ENCODE measurements at regions not wholly inside any gene's neighbourhood (a gene's known extent, or its start where the extent isn't known, plus 50 kb on each side); places are given as distances from the start of the nearest gene placed in this dataset.

DNA sequence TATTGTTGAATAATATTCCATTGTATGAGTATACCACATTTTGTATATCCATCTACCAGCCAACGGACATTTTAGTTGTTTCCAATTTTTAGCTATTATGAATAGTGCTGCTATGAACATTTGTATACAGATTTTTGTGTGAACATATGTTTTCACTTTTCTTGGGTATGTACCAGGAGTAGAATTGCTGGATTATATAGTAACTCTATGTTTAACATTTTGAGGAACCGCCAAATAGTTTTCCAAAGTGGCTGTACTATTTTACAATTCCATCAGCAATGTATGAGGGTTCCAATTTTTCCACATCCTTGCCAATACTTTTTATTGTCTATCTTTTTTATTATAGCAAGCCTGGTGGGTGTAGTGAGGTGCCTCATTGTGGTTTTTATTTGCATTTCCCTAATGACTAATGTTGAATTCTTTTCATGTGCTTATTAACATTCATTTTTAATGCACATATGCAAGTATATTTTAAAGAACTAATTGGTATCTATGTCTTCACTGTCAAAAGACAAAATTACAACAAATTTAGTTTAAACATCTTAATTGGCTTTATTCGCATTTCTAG is 77.5 kb upstream of the PIAS1 start:
- Mint-ChIP-seq H3K27ac (no peak overlapping the region), H3K36me3 (no peaks in the 10 kb centered on the region), H3K4me1 (no peaks in the 10 kb centered on the region), H3K27me3 (peaks cover 12% of the 10 kb centered on the region), H3K4me3 (no peak overlapping the region), H3K9me3 (no peaks in the 10 kb centered on the region)
- CTCF ChIA-PET, result no interaction called here
- no peak for DNase-seq

DNA sequence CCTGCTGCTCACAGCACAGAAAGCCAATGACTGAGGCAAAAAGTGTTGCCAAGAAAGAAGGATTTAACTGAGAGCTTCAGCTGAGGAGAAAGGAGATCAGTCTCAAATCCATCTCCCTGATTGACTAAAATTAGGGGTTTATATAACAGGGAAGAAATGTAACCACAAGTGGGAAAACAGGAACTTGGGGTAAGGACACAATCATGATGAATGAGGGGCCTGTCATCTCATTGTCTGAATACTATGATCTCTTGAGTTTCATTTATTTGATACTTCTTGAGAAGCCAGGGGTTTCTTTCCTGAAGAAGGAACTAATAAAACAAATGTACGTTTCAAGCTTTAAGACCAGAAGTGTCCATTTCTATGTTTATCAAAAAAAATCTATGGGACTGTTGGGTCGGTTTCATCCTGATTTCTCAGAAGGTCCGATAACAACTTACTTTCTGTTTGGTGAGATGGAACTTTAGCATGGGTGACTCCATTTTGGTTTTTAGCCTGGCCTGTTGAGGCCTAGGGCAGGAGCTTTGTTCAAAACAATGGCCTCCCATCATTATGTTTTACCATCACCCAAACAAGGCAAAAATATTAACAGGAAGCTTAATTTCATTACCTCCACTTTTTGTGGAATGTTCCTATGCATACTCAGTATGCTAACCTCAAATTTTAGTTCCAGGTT is 76.6 kb upstream of the PIAS1 start:
- CTCF ChIA-PET, result no interaction called here
- Mint-ChIP-seq H3K27me3 (peaks cover 12% of the 10 kb centered on the region), H3K36me3 (no peaks in the 10 kb centered on the region), H3K4me3 (no peak overlapping the region), H3K9me3 (no peaks in the 10 kb centered on the region), H3K27ac (no peak overlapping the region), H3K4me1 (no peaks in the 10 kb centered on the region)
- no peak for DNase-seq

DNA sequence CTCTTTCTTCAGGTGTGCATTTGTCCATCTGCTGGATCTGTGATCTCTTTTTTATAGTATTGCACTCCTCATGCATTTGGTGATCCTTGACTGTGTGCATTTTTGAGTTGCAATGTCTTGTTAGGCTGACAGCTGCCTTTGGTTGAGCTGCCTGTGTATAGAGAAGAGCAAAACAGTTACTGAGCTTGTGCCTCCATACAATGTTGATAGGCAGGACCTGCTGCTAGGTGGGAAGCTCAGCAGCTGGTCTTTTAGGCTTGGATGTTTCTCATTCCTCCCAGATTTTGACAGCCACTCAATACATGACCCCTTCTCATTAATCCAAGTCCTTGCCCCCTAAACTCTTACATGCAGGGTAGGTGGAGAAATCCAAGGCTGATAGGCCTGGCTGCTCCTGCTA is 74.8 kb upstream of the PIAS1 start:
- H3K4me3 Mint-ChIP-seq, result no peak overlapping the region
- no peak overlapping the region for H3K27ac Mint-ChIP-seq
- no peak for DNase-seq
- CTCF ChIA-PET, result no interaction called here
- no peaks in the 10 kb centered on the region for H3K4me1 Mint-ChIP-seq
- H3K27me3 Mint-ChIP-seq, result peaks cover 8% of the 10 kb centered on the region
- H3K9me3 Mint-ChIP-seq, result no peaks in the 10 kb centered on the region
- H3K36me3 Mint-ChIP-seq, result no peaks in the 10 kb centered on the region

DNA sequence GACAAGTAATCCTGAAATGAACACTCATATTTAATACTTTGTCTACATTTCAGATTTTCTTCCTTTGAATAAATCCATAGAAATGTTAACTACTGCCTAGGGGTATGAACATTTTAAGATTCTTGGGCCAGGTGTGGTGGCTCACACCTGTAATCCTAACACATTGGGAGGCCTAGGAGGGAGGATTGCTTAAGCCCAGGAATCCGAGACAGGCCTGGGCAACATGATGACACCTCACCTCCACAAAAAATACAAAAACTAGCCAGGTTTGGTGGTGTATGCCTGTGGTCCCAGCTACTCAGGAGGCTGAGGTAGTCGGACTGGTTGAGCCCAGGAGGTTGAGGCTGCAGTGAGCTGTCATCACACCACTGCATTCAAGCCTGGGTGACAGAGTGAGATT is 73.9 kb upstream of the PIAS1 start:
- Mint-ChIP-seq H3K9me3 (no peaks in the 10 kb centered on the region), H3K27me3 (peaks cover 8% of the 10 kb centered on the region), H3K4me1 (no peaks in the 10 kb centered on the region), H3K36me3 (no peaks in the 10 kb centered on the region), H3K27ac (no peak overlapping the region), H3K4me3 (no peak overlapping the region)
- CTCF ChIA-PET, result no interaction called here
- DNase-seq, result no peak

DNA sequence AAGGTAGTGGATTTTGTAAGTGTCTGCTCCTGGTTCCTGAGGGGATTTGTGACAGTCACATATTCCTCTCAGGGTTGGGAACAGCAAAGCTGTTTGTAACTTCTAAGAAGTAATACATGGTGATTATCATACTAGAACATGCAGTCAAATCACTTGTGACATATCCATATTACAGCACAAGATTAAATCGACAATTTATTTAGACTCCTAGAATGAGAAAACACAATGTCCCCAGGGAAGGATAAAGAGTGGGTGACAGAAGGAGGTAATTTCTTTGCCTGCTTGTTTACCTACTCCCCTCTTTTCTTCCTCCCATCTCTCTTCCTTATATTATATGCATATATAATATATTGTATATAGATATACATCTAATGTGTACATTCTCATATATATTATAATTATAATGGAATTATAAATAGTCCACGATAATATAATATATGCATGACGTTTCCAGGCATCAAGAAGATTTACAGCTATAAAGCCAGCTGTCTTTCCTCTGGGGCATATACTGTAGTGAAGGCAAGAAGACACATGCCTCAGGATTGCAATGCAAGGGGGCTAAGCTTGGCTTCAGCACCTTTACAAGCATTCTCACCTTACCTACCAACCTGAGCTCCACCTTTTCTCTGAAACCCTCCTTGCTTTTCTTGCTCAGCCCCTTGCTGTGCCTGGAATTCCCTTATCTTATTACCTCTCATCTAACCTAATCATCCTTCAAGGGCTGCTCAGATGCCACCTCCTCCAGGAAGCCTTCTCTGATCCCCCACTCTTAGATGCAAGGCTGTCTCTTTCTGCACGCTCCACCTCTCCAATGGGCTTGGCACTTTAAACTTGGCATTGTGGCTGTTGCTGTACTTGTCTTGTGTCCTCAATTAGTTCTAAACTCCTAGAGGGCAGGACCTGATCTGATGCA is 73.1 kb upstream of the PIAS1 start:
- H3K36me3 Mint-ChIP-seq, result no peaks in the 10 kb centered on the region
- peaks cover 11% of the 10 kb centered on the region for H3K27me3 Mint-ChIP-seq
- no peaks in the 10 kb centered on the region for H3K9me3 Mint-ChIP-seq
- no peaks in the 10 kb centered on the region for H3K4me1 Mint-ChIP-seq
- no peak overlapping the region for H3K4me3 Mint-ChIP-seq
- no peak for DNase-seq
- CTCF ChIA-PET, result interaction anchor here (1.1 kb wide), 1 partner anchor 117 kb away, joined by 3 read pairs; no protein-coding TSS in a partner anchor
- no peak overlapping the region for H3K27ac Mint-ChIP-seq

DNA sequence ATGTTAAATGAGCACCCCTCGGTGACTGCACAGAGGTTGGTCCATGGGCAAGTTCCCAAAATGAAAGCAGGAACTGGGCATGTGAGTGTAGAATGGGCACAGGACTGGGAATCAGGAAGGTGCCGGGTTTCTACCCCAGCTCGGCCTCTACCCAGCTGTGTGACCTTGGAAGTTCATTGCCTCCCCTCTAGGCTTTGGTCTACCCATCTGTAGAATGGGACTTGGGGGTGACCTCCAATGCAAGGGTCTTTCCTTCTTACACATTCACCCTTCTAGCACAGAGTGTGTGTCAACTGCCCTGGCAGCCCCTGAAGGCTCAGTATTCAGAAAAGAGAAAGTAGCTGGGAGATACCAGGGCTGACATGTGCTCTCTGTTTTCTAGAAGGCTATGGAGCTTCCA is 72.3 kb upstream of the PIAS1 start:
- Mint-ChIP-seq H3K27ac (no peak overlapping the region), H3K4me3 (no peak overlapping the region), H3K9me3 (no peaks in the 10 kb centered on the region), H3K27me3 (peaks cover 11% of the 10 kb centered on the region), H3K4me1 (no peaks in the 10 kb centered on the region), H3K36me3 (no peaks in the 10 kb centered on the region)
- CTCF ChIA-PET, result interaction anchor here (1.1 kb wide), 1 partner anchor 118 kb away, joined by 3 read pairs; no protein-coding TSS in a partner anchor
- no peak for DNase-seq

DNA sequence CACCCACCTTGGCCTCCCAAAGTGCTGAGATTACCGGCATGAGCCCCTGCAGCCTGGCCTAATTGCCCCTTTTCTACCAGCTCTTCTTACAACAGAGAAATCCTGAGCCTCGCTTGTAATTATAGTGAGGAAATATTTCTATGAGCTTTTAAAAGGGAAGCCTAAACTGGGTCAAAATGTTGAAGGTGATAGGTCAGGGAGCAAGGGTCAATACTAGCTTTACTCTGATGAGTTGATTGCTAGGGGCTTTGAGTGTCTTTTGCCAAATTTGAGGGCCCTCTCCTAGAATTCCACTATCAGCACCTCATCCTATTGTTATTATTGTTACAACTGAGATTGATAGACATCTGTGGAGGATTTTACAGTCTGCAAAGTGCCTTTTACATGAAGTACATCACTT is 62.4 kb upstream of the PIAS1 start:
- Mint-ChIP-seq H3K36me3 (no peaks in the 10 kb centered on the region), H3K27me3 (peaks cover 16% of the 10 kb centered on the region), H3K9me3 (no peaks in the 10 kb centered on the region), H3K27ac (no peak overlapping the region), H3K4me3 (no peak overlapping the region), H3K4me1 (no peaks in the 10 kb centered on the region)
- CTCF ChIA-PET, result no interaction called here
- no peak for DNase-seq

DNA sequence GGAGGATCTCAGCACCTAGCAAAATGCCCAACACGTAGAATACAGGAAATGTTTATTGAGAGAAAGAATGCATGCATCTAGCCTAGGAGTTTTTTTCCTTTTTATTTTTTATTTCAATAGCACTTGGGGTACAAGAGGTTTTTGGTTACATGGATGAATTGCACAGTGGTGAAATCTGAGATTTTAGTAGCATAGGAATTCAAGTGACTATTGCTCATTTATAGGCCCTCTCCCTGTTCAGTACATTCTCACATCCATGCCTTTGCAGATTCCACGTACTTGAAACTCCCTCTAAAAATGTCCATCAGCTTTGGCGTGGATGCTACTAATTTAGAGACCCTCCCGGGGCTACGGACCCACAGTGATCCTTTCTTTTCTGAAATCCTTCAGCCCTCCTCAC is 61.7 kb upstream of the PIAS1 start:
- CTCF ChIA-PET, result no interaction called here
- no peaks in the 10 kb centered on the region for H3K4me1 Mint-ChIP-seq
- peaks cover 16% of the 10 kb centered on the region for H3K27me3 Mint-ChIP-seq
- no peak for DNase-seq
- no peak overlapping the region for H3K27ac Mint-ChIP-seq
- H3K9me3 Mint-ChIP-seq, result no peaks in the 10 kb centered on the region
- no peak overlapping the region for H3K4me3 Mint-ChIP-seq
- H3K36me3 Mint-ChIP-seq, result no peaks in the 10 kb centered on the region

DNA sequence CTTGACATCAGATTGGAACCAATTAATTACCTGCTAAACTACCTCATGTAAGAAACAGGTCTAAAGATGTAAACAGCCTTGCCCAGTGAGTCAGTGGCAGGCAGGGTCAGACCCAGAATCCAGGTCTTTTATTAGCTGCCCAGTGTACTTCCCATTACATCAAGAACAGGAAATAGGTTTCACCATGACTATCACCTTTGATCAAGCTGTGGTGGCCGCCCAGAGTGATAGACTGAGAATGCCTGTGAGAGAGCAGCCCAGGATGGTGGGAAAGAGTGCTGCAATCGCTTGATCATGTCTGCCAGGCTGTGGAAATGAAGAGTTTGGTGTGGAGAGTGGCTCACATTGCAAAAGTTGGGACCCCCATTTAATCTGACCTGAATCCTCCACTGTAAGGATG is 61.3 kb upstream of the PIAS1 start:
- DNase-seq, result no peak
- Mint-ChIP-seq H3K9me3 (no peaks in the 10 kb centered on the region), H3K36me3 (no peaks in the 10 kb centered on the region), H3K4me3 (no peak overlapping the region), H3K4me1 (no peaks in the 10 kb centered on the region), H3K27me3 (peaks cover 12% of the 10 kb centered on the region), H3K27ac (no peak overlapping the region)
- CTCF ChIA-PET, result no interaction called here

DNA sequence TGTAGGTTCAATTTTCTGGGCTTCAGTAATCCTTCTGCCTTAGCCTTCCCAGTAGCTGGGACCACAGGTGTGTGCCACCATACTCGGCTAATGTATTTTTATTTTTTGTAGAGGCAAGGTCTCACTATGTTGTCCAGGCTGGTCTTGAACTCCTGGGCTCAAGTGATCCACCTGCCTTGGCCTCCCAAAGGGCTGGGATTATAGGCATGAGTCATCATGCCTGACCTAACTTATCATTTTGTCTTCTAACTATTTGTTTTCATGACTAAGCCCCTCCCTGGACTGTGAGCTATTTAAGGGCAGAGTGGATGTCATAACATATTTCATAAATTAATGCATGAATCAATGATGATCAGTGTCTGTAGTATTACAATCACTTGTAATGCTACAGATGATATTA is 56.1 kb upstream of the PIAS1 start:
- Mint-ChIP-seq H3K4me3 (no peak overlapping the region), H3K27me3 (peaks cover 5% of the 10 kb centered on the region), H3K27ac (no peak overlapping the region), H3K9me3 (no peaks in the 10 kb centered on the region), H3K36me3 (no peaks in the 10 kb centered on the region), H3K4me1 (no peaks in the 10 kb centered on the region)
- CTCF ChIA-PET, result no interaction called here
- no peak for DNase-seq

DNA sequence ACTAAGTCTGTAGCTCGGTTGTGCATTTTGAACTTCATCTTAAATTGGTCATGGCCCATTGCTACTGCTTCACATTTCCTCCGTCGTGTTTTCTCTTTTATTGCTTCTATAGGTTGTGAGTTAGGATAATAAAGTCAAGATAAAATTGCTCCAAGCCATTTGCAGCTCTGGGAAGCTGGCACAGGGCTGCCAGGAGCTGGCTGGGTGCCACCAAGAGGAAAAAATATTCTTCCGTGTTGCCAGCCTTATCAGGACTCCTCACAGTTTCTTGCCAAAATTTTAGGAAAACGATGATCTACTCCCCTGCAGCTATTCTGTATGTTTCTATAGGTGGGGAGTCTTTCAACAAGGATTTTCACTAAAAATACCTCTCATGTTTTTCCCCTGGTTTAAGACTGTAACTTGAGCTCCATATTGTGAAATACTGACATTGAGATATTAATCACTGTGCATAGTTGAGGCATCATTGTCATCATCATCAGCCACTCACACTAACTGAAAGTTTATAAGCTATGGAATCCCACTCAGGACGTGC is 55.4 kb upstream of the PIAS1 start:
- CTCF ChIA-PET, result no interaction called here
- Mint-ChIP-seq H3K4me3 (no peak overlapping the region), H3K36me3 (no peaks in the 10 kb centered on the region), H3K4me1 (no peaks in the 10 kb centered on the region), H3K9me3 (no peaks in the 10 kb centered on the region), H3K27me3 (peaks cover 5% of the 10 kb centered on the region), H3K27ac (no peak overlapping the region)
- DNase-seq, result no peak

DNA sequence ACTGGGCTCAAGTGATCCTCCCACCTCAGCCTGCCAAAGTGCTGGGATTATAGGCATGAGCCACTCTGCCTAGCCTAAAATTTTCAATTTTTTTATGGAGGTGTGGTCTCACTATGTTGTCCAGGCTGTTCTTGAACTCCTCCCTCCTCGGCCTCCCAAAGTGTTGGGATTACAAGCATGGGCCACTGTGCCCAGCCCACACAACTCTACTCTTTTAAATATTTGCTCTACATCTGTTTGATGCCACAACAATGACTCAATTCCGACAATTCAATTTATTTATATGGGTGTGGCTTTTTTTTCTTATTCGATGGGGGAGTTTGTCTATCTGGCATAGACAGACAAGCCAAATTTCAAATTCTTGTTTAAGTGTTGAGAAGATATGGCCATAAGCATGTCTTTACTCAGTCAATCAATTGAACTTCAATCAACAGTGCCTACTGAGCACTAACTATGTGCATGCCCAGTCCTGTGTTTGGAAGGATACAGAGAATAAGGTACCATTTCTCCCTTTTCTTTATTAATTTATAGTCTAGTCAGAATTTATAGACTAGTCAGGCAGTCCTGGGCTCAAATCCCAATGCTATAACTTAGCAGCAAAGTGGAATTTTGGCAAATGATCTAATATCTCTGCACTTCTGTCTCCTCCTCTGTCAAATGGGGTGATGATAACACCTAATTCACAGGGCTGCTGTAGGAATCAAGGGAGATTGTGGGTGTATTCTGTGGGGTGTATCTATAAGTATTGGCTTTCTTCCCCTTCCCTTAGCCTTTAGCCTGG is 54.6 kb upstream of the PIAS1 start:
- Mint-ChIP-seq H3K27ac (no peak overlapping the region), H3K27me3 (peaks cover 9% of the 10 kb centered on the region), H3K36me3 (no peaks in the 10 kb centered on the region), H3K9me3 (no peaks in the 10 kb centered on the region), H3K4me3 (no peak overlapping the region), H3K4me1 (no peaks in the 10 kb centered on the region)
- DNase-seq, result no peak
- CTCF ChIA-PET, result no interaction called here

DNA sequence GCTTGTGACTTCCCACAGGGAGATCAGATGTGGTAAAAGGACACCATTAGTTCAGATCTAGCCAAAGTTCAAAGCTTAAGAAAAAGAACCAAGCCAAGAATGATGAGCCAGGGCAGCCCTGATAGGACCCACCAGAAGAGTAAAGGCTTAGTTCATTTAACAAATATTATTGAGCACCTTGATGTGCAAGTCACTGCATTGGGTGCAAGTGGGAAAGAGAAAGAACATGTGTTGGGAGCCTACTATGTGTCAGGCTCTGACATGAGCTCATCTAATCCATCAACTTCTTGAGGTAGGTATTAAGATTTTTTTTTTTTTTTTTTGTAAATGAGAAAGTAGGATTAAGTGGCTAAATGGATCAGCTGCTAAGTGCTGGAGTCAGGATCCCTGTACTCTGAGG is 53.4 kb upstream of the PIAS1 start:
- DNase-seq, result no peak
- H3K9me3 Mint-ChIP-seq, result no peaks in the 10 kb centered on the region
- H3K4me3 Mint-ChIP-seq, result no peak overlapping the region
- H3K4me1 Mint-ChIP-seq, result no peaks in the 10 kb centered on the region
- no peaks in the 10 kb centered on the region for H3K36me3 Mint-ChIP-seq
- CTCF ChIA-PET, result no interaction called here
- peaks cover 9% of the 10 kb centered on the region for H3K27me3 Mint-ChIP-seq
- no peak overlapping the region for H3K27ac Mint-ChIP-seq

DNA sequence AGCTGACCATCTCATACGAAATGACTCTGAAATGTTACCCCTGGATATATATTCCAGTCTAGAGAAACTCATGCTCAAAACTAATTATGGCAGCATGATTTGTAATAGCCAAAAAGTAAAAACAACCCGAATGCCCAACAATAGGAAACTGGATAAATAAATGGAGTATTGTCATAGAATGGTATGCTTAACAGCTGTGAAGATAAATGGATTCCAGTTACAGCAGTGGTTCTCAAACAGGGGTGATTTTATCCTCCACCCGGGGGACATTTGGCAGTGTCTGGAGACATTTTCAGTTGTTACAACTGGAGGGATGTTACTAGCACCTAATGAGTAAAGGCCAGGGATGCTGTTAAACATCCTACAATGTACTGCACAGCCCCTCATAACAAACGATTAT is 52.3 kb upstream of the PIAS1 start:
- no peaks in the 10 kb centered on the region for H3K36me3 Mint-ChIP-seq

More for the DNA sequence above, 52.3 kb upstream of the PIAS1 start:
- no peaks in the 10 kb centered on the region for H3K9me3 Mint-ChIP-seq
- H3K27me3 Mint-ChIP-seq, result peaks cover 9% of the 10 kb centered on the region
- H3K27ac Mint-ChIP-seq, result no peak overlapping the region
- DNase-seq, result no peak
- H3K4me1 Mint-ChIP-seq, result no peaks in the 10 kb centered on the region
- CTCF ChIA-PET, result no interaction called here
- no peak overlapping the region for H3K4me3 Mint-ChIP-seq

Data from activated naive CD4-positive, alpha-beta T cell treated with anti-CD3 and anti-CD28 coated beads, Interleukin-2, amount 10 ng/mL, durations not matched to agents 7 days and 5 days (primary cell).